AG10803 (cell line): ENCODE measurements at regions not wholly inside any gene's neighbourhood (a gene's known extent, or its start where the extent isn't known, plus 50 kb on each side); places are given as distances from the start of the nearest gene placed in this dataset.
"Not testable (repeated sequence)": the region's sequence is repeated elsewhere in the genome, so short reads cannot be mapped to it uniquely, and the experiment has no call there.

Source experiments
- DNase-seq: peaks from one replicate; pipeline ENCODE4 v3.0.0; 2010; ENCODE audit warnings: low read depth
- H3K4me3 ChIP-seq: 2 replicates; pipeline ENCODE4 v1.5.1; 2011; ENCODE audit warnings: mild to moderate bottlenecking, low read length, control low read depth
- CTCF ChIP-seq: conservative IDR thresholded peaks from 2 replicates; pipeline ENCODE4 v1.5.1; 2011; ENCODE audit warnings: mild to moderate bottlenecking, low read length, control low read depth, inconsistent platforms

DNA sequence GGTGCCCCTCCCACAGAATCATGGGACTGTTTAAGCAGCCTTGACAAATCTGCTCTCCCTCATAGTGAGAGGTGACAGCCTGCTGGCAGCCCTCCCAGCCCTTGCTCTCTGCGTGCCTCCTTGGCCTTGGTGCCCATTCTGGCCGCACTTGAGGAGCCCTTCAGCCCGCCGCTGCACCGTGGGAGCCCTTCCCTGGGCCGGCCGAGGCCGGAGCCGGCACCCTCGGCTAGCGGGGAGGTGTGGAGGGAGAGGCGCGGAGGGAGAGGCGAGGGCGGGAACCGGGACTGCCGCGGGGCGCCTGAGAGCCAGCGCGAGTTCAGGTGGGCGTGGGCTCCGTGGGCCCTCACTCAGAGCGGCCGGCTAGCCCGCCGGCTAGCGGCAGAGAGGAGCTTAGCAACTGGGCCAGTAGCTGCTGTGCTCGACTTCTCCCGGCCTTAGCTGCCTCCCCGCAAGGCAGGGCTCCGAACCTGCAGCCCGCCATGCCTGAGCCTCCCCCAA is 125.9 kb upstream of the MYO10 start:
- no peak overlapping the region for H3K4me3 ChIP-seq
- no peak for DNase-seq
- TF ChIP-seq CTCF, result no peak

GRCh38 chr5:17062741-17063140 is 126.7 kb upstream of the MYO10 start:
- H3K4me3 ChIP-seq, DNase-seq: not testable (repeated sequence)

GRCh38 chr5:17064241-17064640 is 128.2 kb upstream of the MYO10 start:
- no peak for TF ChIP-seq CTCF
- no peak for DNase-seq
- H3K4me3 ChIP-seq, result no peak overlapping the region

DNA sequence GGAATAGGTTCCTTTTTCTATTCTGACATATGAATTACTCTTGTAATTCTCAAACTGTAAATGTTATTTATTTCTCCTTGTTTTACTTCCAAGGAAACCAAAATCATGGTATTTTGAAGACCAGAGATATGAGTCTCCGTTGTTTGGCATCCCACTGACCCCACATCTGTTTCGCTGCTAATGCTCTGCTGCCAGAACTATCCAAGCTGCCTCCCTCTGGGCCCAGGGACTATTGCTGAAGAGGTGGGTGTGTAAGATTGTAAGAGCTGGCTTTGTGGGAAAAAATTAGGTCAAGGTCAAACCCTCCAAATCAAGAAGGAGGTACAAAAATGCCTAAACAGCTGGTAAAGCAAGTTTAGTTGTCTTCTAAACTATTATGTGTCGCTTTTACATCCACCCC is 129.4 kb upstream of the MYO10 start:
- TF ChIP-seq CTCF, result no peak
- DNase-seq, result no peak
- H3K4me3 ChIP-seq, result no peak overlapping the region

DNA sequence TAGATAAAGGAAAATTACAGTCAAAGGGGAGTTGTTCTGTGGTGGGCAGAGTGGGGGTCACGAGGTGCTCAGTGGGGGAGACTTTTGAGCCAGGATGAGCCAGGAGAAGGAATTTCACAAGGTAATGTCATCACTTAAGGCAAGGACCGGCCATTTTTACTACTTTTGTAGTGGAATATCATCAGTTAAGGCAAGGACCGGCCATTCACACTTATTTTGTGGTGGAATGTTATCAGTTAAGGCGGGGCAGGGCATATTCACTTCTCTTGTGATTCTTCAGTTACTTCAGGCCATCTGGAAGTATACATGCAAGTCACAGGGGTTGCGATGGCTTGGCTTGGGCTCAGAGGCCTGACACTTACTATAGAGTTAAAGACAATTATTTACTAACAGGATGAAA is 129.9 kb upstream of the MYO10 start:
- H3K4me3 ChIP-seq, DNase-seq: not testable (repeated sequence)

- no peak overlapping the region for H3K4me3 ChIP-seq
- no peak for DNase-seq
- TF ChIP-seq CTCF, result no peak
Observed at GRCh38 chr5:17067657-17068392, 131.7 kb upstream of the MYO10 start.

- no peak for DNase-seq
- H3K4me3 ChIP-seq, result no peak overlapping the region
- TF ChIP-seq CTCF, result no peak
Observed at GRCh38 chr5:17069995-17070511, 134.0 kb upstream of the MYO10 start.

- no peak overlapping the region for H3K4me3 ChIP-seq
- no peak for TF ChIP-seq CTCF
- DNase-seq, result no peak
Observed at GRCh38 chr5:17070647-17071046, 134.6 kb upstream of the MYO10 start.
